Kidney epithelial cell (primary cell): ENCODE measurements at regions not wholly inside any gene's neighbourhood (a gene's known extent, or its start where the extent isn't known, plus 50 kb on each side); places are given as distances from the start of the nearest gene placed in this dataset.

ENCODE experiments used
- DNase-seq: peaks from one replicate; pipeline ENCODE4 v3.0.0-alpha.2; 2010; ENCODE audit warnings: low read depth
- H3K27me3 ChIP-seq: 2 replicates; pipeline ENCODE4 v1.6.0; 2011; ENCODE audit warnings: low read length; ENCODE audit not compliant: control insufficient read depth, insufficient read depth
- H3K36me3 ChIP-seq: 2 replicates; pipeline ENCODE4 v1.5.1; 2011; ENCODE audit warnings: low read length; ENCODE audit not compliant: control insufficient read depth, insufficient read depth
- H3K4me3 ChIP-seq: 2 replicates; pipeline ENCODE4 v1.5.1; 2011; ENCODE audit warnings: low read depth, mild to moderate bottlenecking, control low read depth, low read length
- CTCF ChIP-seq: IDR thresholded peaks from 2 replicates; pipeline ENCODE4 v1.5.1; 2011; ENCODE audit warnings: mild to moderate bottlenecking, moderate library complexity, low read length, control low read depth, inconsistent platforms; ENCODE audit not compliant: insufficient read depth, poor library complexity, severe bottlenecking

GRCh38 chr14:44151130-44151820, 355.8 kb downstream of the FSCB start:
- Histone ChIP-seq H3K4me3 (no peak overlapping the region), H3K27me3 (no peaks in the 10 kb centered on the region), H3K36me3 (no peaks in the 10 kb centered on the region)
- no peak for TF ChIP-seq CTCF
- no peak for DNase-seq

GRCh38 chr14:44149597-44149996, 357.5 kb downstream of the FSCB start:
- peak; percentile 68 for TF ChIP-seq CTCF
- DNase-seq = peak; percentile 12

GRCh38 chr14:44142006-44142405, 365.1 kb downstream of the FSCB start:
- no peak overlapping the region for H3K4me3 ChIP-seq
- H3K27me3 ChIP-seq = no peaks in the 10 kb centered on the region
- no peaks in the 10 kb centered on the region for H3K36me3 ChIP-seq
- no peak for DNase-seq
- TF ChIP-seq CTCF = no peak

More at GRCh38 chr14:44149597-44149996, 357.5 kb downstream of the FSCB start:
- Histone ChIP-seq H3K36me3 (no peaks in the 10 kb centered on the region), H3K27me3 (no peaks in the 10 kb centered on the region), H3K4me3 (no peak overlapping the region)

- Histone ChIP-seq H3K4me3 (no peak overlapping the region), H3K27me3 (no peaks in the 10 kb centered on the region), H3K36me3 (no peaks in the 10 kb centered on the region)
- DNase-seq = no peak
- no peak for TF ChIP-seq CTCF
These were observed 371.1 kb downstream of the FSCB start for GRCh38 chr14:44135972-44136371.

- H3K27me3 ChIP-seq = no peaks in the 10 kb centered on the region
- TF ChIP-seq CTCF = no peak
- no peak overlapping the region for H3K4me3 ChIP-seq
- no peak for DNase-seq
- no peaks in the 10 kb centered on the region for H3K36me3 ChIP-seq
These were observed 375.2 kb downstream of the FSCB start for GRCh38 chr14:44131861-44132260.
